HG02678 (cell line): ENCODE measurements at regions not wholly inside any gene's neighbourhood (a gene's known extent, or its start where the extent isn't known, plus 50 kb on each side); places are given as distances from the start of the nearest gene placed in this dataset.

Experiments used
- ATAC-seq: cut with Tn5 transposase; IDR thresholded peaks from one replicate; pipeline ENCODE4 v1.9.1; 2021; ENCODE audit warnings: mild to moderate bottlenecking, moderate library complexity; ENCODE audit not compliant: unreplicated experiment

DNA sequence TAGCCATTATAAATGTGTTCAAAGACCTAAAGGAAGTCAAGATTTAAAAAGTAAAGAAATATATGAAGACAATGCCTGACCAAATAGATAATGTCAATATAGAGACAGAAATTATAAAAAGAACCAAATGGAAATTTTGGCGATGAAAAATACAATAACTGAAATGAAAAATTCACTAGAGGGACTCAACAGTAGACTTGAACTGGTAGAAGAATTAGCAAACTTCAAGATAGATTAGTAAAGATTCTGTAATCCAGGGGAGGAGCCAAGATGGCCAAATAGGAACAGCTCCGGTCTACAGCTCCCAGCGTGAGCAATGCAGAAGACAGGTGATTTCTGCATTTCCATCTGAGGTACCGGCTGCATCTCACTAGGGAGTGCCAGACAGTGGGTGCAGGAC is 433.2 kb downstream of the HINT1 start:
- ATAC-seq: no peak

- no peak for ATAC-seq
Observed at GRCh38 chr5:130729541-130729940, 435.5 kb downstream of the HINT1 start.

DNA sequence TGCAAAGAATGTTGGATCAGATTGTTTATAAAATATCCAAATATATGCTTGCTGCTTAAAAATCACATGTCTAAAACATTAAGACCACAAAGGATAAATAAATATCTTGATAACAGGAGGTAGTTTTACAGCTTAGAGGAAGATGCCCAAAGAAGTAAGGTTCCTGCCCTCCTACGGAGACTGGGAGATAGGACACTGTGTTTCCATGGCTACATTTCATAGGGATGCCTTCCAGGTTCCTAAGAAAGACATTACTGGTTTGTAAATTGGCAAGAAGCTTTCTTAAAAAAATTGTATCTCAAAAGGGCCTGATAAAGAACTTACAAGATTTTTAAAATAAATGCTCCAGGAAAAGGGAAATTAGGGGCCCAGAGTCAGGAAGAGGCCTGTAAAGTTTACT is 437.2 kb downstream of the HINT1 start:
- no peak for ATAC-seq

DNA sequence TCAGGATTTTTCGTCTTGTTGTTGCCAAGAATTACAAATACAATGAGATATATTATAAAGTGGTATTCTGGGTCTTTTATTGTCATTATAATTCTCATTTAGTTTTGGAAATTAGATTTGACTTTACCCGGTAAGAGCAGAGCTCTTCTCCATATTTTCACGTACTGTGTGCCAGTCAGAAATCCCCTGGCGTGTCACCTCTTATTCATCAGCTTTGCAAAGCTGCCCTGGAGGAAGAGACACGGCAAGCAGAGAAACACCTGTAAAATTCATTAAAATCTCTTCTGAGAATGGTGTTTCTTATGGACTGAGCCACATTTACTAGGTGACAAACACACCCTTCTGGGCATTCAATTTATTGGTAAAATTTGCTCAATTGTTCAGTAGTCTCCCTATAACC is 440.4 kb downstream of the HINT1 start:
- ATAC-seq: no peak

DNA sequence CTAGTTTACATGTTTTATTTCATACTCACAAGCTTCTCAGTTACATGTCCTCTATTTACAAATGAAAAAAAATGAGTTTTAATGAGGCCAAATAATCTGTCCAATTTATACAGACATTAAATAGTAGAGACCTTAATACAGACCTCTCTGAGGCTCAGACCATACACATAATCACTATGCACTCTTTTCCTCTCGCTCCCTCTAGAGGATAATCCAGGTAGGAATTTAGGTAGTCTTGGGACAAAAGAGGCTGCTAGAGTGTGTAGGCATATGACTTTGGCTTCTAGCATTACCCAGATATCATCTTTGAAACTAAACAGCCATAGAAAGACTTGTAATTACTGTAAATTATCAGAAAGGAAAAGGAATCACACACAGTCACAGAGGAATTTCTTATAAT is 444.7 kb downstream of the HINT1 start:
- ATAC-seq: no peak

DNA sequence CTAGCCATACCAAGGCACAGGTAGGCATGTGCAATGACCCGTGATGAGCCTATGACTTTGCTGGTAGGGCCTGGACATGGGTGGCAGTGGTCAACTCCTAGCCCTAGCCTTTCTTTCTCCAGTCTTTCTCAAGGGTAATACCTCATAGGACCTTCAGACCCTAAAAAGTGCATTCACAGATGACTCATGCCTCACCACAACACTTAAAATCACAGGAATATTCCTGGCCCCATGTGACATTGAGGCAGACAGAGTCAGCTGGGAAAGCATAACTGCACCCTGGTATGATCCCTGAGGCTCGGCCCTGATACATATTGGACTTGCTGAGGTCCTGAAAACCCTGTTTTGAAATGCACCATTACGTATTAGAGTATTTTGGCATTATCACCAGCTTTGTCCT is 449.5 kb downstream of the HINT1 start:
- no peak for ATAC-seq

GRCh38 chr5:130714200-130714599 is 450.9 kb downstream of the HINT1 start:
- ATAC-seq: no peak

GRCh38 chr5:130712324-130712723 is 452.7 kb downstream of the HINT1 start:
- no peak for ATAC-seq

- no peak for ATAC-seq
Observed at GRCh38 chr5:130710596-130710995, 454.5 kb downstream of the HINT1 start.

DNA sequence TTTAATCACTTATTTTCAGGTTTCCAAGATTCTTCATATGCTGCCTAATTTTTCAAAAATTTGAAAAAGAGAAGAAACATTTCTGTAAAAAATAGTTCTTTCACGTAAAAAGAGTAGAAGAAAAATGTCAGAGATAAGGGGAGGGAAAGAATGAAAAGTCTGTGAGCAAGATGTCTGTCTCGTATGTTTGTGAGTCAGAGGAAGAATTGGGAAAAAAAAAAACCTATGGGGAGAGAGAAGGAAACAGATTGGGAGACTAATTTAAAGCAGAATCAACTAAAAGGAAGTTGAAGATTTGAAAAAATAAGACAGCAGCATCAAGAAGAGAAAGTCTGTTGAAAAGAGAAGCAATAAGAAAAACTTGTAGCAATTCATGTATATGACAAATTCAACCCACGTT is 456.3 kb downstream of the HINT1 start:
- ATAC-seq: no peak

DNA sequence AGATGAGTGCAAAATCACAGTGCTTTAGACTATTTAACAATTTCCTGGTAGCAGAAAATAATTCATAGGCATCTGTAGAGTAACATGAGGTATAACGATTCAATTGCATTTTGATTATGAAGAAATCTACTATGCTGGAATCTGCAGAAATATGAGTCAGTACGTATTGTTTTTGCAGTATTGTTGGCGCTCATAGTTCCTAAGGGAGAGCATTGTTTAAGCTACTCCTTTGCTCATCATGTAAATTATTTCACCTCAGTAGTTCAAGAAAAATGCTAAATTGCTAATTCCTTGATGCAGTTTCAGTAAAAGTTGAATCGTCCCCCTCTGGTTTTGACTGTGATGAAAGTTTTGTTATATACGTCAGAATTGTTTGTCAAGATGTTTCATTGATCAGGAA is 458.4 kb downstream of the HINT1 start:
- no peak for ATAC-seq

- no peak for ATAC-seq
Observed at GRCh38 chr5:130705368-130705767, 459.7 kb downstream of the HINT1 start.

DNA sequence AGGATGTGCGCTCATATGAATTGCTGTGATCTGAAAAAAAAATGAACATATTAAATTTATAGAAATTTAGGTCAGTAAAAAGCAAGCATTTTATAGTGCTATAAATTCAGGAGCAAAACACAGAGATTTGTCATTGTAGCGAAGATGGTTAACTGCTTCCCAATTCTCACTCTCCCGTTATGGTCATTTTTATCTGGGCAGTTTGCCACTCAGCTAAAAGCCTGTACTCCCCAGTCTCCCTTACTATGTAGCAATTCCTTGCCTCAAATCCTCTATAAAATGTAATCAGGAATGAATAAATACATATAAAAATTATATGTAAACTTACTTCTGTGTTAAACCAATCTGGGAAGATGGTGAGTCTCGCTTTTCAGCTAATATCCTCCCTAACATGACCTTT is 471.5 kb downstream of the HINT1 start:
- ATAC-seq: no peak

DNA sequence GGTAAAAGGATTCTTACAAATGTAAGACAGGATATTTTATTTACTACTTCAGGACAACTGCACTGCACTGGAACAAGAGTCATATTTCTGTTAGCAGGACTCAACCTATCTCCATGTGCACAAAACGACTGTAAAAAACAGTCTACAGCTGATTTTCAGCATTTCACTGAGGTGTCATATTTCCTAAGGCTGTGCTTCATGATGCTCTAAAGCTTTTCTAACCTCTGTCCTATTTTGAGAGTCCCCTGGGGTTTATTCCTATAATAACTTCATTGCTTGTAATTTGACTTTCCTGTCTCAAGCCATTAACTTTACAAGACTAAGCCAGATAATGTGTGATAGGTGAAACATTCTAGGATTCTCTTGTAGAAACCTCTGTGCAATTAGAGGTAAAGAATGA is 472.3 kb downstream of the HINT1 start:
- ATAC-seq: no peak

GRCh38 chr5:130689831-130690230 is 475.2 kb downstream of the HINT1 start:
- no peak for ATAC-seq

- ATAC-seq: no peak
Observed at GRCh38 chr5:130687085-130687733, 477.8 kb downstream of the HINT1 start.

DNA sequence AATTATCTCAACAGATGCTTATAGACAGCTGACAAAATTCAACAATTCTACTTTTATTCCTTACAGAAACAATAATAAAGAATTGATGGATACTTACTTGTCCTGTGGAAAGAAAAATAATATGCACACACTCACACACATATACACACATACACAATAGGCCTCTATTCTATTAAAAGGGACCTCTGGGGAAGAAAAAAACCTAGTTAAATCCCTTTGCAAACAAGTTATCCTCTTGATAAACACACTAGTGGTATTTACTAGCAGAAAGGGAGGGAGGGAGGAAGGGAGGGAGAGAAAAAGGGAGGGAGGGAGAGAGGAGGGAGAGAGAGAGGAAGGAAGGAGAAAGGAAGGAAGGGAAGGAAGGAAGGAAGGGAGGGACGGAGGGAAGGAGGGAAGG is 486.4 kb downstream of the HINT1 start:
- no peak for ATAC-seq

GRCh38 chr5:130666462-130666861 is 498.6 kb downstream of the HINT1 start:
- ATAC-seq: no peak

DNA sequence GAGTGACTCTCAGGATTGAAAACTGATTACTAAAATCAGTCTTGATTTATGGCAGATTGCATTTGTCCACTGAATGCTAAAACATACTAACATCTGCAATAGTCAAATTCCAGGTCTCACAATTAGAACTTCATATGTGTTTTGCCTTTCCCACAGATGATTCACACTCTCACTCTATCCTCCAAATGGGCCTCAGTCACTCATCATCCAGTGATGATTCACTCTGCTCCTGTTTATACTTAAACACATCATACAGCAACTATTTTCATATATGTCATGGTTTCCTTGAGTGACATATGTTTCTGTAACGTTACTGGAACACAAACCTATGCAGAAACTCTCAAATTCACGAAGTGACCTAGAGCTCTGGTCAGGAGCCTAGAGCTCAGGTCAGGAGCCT is 512.9 kb downstream of the HINT1 start:
- no peak for ATAC-seq

DNA sequence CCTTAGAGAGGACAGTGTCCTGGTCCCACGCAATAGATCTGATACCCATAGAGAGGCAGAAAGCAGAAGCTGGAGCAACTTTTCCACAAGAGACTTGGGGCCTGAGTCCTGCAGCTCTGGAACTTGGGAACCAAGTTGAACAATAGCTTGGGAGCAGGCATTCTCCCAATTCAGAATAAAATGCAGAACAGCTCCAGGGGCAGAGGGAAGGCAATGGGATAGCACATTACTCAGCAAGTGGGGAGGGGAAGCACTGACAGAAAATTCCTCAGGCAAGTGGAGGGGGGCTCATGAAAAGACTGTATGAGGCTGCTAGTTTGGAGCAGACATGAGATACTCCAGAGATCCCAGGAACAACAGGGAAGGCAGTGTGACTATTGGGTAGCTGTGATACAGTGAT is 513.6 kb downstream of the HINT1 start:
- no peak for ATAC-seq

DNA sequence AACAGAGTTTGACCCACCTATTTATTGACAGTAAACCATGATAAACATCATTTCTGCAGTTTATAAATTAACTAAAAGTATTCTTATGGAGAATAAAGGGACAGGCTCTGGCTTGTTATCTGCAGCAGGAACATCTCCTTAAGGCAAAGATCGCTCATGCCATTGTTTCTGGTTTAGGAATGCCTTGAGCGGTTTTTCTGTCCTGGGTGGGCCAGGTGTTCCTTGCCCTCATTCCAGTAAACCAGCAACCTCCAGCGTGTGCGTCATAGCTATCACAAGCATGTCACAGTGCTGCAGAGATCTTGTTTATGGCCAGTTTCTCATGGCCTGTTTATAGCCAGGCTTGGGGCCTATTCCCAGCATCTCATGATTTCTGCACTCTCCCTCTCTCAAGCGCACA is 521.7 kb downstream of the HINT1 start:
- ATAC-seq: no peak

- no peak for ATAC-seq
Observed at GRCh38 chr5:130642461-130642860, 522.6 kb downstream of the HINT1 start.

GRCh38 chr5:130627145-130627544 is 537.9 kb downstream of the HINT1 start:
- no peak for ATAC-seq

- ATAC-seq: no peak
Observed at GRCh38 chr5:130624805-130625204, 540.3 kb downstream of the HINT1 start.
